ENCODE measurements at regions not wholly inside any gene's neighbourhood (a gene's known extent, or its start where the extent isn't known, plus 50 kb on each side); places are given as distances from the start of the nearest gene placed in this dataset.

GRCh38 chr10:114749014-114749413, 72.6 kb upstream of the FHIP2A start:
- TF ChIP-seq CTCF (IDR thresholded peaks at IDR 0.05) (no peak), POLR2A (IDR thresholded peaks at IDR 0.05) (no peak)

All from heart left ventricle (tissue), 13 donors.